ENCODE measurements at regions not wholly inside any gene's neighbourhood (a gene's known extent, or its start where the extent isn't known, plus 50 kb on each side); places are given as distances from the start of the nearest gene placed in this dataset.

DNA sequence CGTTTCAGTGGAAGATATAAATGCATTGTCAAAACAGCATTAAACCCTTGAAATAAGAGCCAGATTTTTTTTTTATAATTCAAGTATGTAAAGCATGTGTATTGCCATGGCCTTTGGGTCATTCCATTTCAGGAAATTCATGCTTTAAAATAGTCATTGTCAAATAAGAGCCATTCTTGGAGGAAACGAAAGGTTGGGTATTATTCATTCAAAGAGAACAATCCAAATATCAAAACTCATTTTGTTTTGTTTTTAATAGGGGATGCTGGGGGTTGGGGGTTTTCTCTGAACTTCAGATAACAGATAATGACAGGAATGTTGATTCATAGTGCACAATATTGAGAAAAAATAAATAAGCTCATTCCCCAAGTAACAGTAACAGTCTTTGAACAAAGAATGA, 174.4 kb upstream of the NUDT4 start:
- TF ChIP-seq, protein P1, sequence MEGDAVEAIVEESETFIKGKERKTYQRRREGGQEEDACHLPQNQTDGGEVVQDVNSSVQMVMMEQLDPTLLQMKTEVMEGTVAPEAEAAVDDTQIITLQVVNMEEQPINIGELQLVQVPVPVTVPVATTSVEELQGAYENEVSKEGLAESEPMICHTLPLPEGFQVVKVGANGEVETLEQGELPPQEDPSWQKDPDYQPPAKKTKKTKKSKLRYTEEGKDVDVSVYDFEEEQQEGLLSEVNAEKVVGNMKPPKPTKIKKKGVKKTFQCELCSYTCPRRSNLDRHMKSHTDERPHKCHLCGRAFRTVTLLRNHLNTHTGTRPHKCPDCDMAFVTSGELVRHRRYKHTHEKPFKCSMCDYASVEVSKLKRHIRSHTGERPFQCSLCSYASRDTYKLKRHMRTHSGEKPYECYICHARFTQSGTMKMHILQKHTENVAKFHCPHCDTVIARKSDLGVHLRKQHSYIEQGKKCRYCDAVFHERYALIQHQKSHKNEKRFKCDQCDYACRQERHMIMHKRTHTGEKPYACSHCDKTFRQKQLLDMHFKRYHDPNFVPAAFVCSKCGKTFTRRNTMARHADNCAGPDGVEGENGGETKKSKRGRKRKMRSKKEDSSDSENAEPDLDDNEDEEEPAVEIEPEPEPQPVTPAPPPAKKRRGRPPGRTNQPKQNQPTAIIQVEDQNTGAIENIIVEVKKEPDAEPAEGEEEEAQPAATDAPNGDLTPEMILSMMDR (IDR thresholded peaks at IDR 0.05 in 2 of 3, conservative IDR thresholded peaks at IDR 0.05 in 1 of 3; ENCODE audit: borderline replicate concordance in 1 of 3, insufficient read depth in 1 of 3, low read depth in 2 of 3, low read length in 2 of 3), result no peak
- TF ChIP-seq YY1 (IDR thresholded peaks at IDR 0.05; ENCODE audit: extremely low read depth, insufficient replicate concordance, low read depth, low read length) (no peak), JUND (IDR thresholded peaks at IDR 0.05) (no peak), EZH2phosphoT487 (IDR thresholded peaks at IDR 0.05; ENCODE audit: borderline replicate concordance) (no peak)
